Upper lobe of right lung (tissue), 1 donor: ENCODE measurements at regions not wholly inside any gene's neighbourhood (a gene's known extent, or its start where the extent isn't known, plus 50 kb on each side); places are given as distances from the start of the nearest gene placed in this dataset.

Experiments used
- ATAC-seq: fragments of 200-7000 bp; cut with Tn5 transposase; one replicate; pipeline ENCODE4 v1.9.1; 2020; ENCODE audit warnings: mild to moderate bottlenecking, moderate library complexity
- DNase-seq: peaks from one replicate; pipeline ENCODE4 v3.0.0-alpha.2; 2020
- H3K27ac ChIP-seq: fragments of 200-600 bp; one replicate; pipeline ENCODE4 v1.8.0; 2022
- H3K27me3 ChIP-seq: fragments of 200-600 bp; one replicate; pipeline ENCODE4 v1.8.0; 2022; ENCODE audit warnings: mild to moderate bottlenecking
- H3K36me3 ChIP-seq: fragments of 200-600 bp; one replicate; pipeline ENCODE4 v1.8.0; 2022
- H3K4me1 ChIP-seq: fragments of 200-600 bp; one replicate; pipeline ENCODE4 v1.8.0; 2022
- H3K4me3 ChIP-seq: fragments of 200-600 bp; one replicate; pipeline ENCODE4 v1.8.0; 2022; ENCODE audit warnings: mild to moderate bottlenecking
- H3K9me3 ChIP-seq: fragments of 200-600 bp; one replicate; pipeline ENCODE4 v1.8.0; 2022
- intact Hi-C: fragments of 100-400 bp; cut with DNase I; formaldehyde crosslinking; loops from one replicate; pipeline ENCODE4 v1.11.0; 2022
- TF ChIP-seq, protein P1 (sequence below): fragments of 200-600 bp; IDR thresholded peaks from one replicate; pipeline ENCODE4 v1.8.0; 2022; ENCODE audit warnings: antibody characterized with exemption
- donor health status: DM: no; HTN: yes; CAD: no; lungs with severe emphysema.

DNA sequence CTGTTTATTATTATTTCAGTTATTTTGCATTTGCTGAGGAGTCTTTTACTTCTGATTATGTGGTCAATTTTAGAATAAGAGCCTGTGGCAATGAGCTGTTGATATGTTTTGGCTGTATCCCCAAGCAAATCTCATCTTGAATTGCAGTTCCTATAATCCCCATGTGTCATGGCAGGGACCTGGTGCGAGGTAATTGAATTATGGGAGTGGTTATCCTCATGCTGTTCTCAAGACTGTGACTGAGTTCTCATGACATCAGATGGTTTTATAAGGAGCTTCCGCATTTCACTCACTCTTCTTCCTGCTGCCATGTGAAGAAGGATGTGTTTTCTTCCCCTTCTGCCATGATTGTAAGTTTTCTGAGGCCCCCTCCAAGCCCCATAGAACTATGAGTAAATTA is 114.9 kb upstream of the SLCO6A1 start:
- no peaks in the 10 kb centered on the region for H3K27me3 ChIP-seq
- H3K9me3 ChIP-seq: no peaks in the 10 kb centered on the region
- H3K4me1 ChIP-seq: no peaks in the 10 kb centered on the region
- TF ChIP-seq, protein P1, sequence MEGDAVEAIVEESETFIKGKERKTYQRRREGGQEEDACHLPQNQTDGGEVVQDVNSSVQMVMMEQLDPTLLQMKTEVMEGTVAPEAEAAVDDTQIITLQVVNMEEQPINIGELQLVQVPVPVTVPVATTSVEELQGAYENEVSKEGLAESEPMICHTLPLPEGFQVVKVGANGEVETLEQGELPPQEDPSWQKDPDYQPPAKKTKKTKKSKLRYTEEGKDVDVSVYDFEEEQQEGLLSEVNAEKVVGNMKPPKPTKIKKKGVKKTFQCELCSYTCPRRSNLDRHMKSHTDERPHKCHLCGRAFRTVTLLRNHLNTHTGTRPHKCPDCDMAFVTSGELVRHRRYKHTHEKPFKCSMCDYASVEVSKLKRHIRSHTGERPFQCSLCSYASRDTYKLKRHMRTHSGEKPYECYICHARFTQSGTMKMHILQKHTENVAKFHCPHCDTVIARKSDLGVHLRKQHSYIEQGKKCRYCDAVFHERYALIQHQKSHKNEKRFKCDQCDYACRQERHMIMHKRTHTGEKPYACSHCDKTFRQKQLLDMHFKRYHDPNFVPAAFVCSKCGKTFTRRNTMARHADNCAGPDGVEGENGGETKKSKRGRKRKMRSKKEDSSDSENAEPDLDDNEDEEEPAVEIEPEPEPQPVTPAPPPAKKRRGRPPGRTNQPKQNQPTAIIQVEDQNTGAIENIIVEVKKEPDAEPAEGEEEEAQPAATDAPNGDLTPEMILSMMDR: no peak
- H3K27ac ChIP-seq: no peak overlapping the region
- intact Hi-C loops: no loop called here
- no peak for ATAC-seq
- no peak overlapping the region for H3K4me3 ChIP-seq
- no peaks in the 10 kb centered on the region for H3K36me3 ChIP-seq
- no peak for DNase-seq

DNA sequence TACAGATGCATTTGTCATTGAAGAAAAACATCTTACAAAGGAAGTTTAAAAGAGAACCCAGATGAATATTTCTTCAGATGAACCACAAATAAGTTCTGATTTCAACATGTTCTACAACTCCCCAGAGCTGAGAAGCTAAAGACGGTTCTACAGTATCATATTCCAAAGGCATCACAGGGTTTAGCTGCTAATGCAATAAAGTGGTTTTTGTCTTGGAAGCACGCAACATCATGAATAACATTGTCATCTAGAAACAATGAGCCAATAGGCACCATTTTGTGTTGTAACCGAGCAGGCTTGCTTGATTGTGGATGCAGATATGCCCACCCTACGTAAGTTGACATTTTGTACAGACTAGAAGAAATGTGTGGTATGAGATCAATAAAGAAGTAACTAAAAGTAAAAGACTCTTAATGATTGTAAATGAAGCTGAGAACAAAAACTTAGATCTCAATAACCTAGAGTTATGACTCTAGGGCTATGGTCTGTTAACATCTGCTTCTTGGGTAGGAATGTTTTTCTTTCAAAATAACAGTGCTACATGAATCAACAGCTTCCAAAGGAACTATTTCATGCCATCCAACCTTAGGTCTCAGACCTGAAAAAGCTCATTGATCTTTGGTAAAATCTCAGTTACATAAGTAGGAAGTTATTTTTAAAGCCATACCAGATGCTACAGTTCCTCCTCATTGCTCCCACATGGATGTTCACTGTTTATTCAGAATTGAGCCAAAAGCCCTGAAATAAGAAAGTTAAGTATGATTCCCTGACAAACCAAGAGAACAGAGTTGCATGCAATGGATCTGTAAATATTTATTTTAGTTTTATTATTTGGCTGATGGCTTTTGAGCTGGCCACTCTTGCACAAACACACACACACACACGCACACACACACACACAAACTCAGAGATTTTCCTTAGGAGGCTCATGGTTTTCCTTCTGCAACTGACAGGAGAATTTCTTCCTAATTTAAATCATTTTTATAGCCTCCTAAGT is 118.7 kb upstream of the SLCO6A1 start:
- H3K36me3 ChIP-seq: no peaks in the 10 kb centered on the region
- TF ChIP-seq, protein P1: no peak
- no peaks in the 10 kb centered on the region for H3K4me1 ChIP-seq
- ATAC-seq (no peak), DNase-seq (no peak)
- H3K4me3 ChIP-seq: no peak overlapping the region
- no peaks in the 10 kb centered on the region for H3K27me3 ChIP-seq
- intact Hi-C loops: no loop called here
- no peak overlapping the region for H3K27ac ChIP-seq
- H3K9me3 ChIP-seq: no peaks in the 10 kb centered on the region

DNA sequence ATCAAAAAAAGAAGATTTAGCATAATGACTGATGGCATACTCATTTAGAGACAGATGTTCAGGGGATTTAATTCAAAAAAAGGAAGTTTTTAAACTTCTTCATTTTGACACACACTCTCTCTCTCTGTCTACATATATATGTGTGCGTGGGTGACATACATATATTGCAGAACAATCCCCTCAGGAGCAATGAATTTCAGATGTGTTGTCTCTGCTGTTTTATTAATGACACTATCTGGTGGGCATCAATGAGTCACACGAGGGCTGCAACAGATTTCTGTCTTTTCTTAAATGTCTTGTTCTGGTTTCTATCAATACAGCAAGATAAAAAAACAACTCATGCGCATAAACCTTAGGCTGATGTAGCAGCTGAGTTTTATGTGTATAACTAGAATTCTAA is 123.5 kb upstream of the SLCO6A1 start:
- Histone ChIP-seq H3K9me3 (no peaks in the 10 kb centered on the region), H3K27me3 (no peaks in the 10 kb centered on the region), H3K27ac (no peak overlapping the region), H3K36me3 (no peaks in the 10 kb centered on the region), H3K4me1 (no peaks in the 10 kb centered on the region), H3K4me3 (no peak overlapping the region)
- DNase-seq (no peak), ATAC-seq (no peak)
- intact Hi-C loops: no loop called here
- TF ChIP-seq, protein P1: no peak

DNA sequence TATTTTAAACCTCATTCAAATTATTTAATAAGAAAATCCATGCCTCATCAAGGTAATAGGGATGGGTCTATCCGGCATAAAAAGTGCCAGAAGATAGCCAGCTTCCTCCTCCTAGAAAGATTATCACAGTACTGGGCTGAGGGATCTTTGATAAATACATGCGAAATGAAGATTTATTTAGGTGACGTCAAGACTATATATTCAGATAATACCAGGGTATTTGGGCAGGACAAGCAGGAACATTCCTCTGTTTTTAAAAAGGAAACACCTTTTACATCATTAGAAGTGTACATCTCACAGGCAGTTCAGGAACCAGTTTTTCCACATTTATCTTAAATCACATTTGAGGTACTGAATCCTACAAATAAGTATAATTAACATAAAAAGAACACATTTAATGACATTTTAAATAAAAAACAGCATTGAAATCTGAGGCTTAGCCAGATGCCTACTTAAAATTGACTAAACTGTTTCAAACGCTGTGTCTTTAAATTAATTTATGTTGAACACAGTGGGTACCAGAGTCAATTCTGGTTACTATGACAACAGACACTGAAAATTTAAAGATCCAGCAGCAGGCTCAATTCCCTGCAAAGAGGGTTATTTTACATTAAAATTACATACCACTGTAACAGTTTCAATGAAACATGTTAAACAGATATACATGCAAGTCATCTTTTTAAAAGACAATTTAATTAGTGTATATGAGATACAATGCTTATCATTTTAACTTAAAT is 124.7 kb upstream of the SLCO6A1 start:
- H3K4me3 ChIP-seq: no peak overlapping the region
- H3K9me3 ChIP-seq: no peaks in the 10 kb centered on the region
- no peak overlapping the region for H3K27ac ChIP-seq
- no peaks in the 10 kb centered on the region for H3K36me3 ChIP-seq
- H3K27me3 ChIP-seq: no peaks in the 10 kb centered on the region
- TF ChIP-seq, protein P1: no peak
- intact Hi-C loops: no loop called here
- no peak for ATAC-seq
- H3K4me1 ChIP-seq: no peaks in the 10 kb centered on the region
- DNase-seq: no peak

DNA sequence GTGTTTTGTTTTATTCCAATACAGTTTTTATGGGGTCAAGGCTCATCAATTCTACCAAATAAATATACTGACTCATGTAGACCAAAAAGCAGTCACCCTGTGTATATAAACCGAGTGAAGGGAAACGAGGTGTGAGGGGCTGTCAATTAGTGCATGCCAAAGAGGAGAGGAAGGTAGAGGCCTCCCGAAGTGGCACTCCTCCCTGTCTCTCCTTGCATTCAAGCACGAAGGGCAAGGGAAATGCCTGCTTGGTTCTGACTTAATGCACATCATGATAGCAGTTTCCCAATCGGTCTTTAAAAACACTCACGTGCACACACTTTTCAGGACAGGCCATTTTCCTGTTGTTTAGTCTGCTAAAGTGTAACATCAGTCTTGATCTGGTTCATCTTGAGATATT is 125.6 kb upstream of the SLCO6A1 start:
- Histone ChIP-seq H3K4me1 (no peaks in the 10 kb centered on the region), H3K9me3 (no peaks in the 10 kb centered on the region), H3K4me3 (no peak overlapping the region), H3K27ac (no peak overlapping the region), H3K27me3 (no peaks in the 10 kb centered on the region), H3K36me3 (no peaks in the 10 kb centered on the region)
- TF ChIP-seq, protein P1: no peak
- ATAC-seq: no peak
- DNase-seq: no peak
- intact Hi-C loops: no loop called here
